IMR-90 (cell line): ENCODE measurements at regions not wholly inside any gene's neighbourhood (a gene's known extent, or its start where the extent isn't known, plus 50 kb on each side); places are given as distances from the start of the nearest gene placed in this dataset.

Source experiments
- CTCF ChIP-seq: conservative IDR thresholded peaks from 2 replicates; pipeline ENCODE4 v1.5.1; 2012; ENCODE audit warnings: mild to moderate bottlenecking, low read depth, low read length, improper control_type of control experiment
- MAZ ChIP-seq: IDR thresholded peaks from 2 replicates; pipeline ENCODE4 v1.6.1; 2012; ENCODE audit warnings: low read depth, mild to moderate bottlenecking, low read length, improper control_type of control experiment, moderate library complexity, borderline replicate concordance
- MXI1 ChIP-seq: IDR thresholded peaks from 2 replicates; pipeline ENCODE4 v1.6.1; 2012; ENCODE audit warnings: low read depth, mild to moderate bottlenecking, low read length, moderate library complexity, borderline replicate concordance
- POLR2A ChIP-seq: IDR thresholded peaks from 2 replicates; pipeline ENCODE4 v1.6.1; 2012; ENCODE audit warnings: mild to moderate bottlenecking, low read depth, low read length

GRCh38 chr2:176784633-176785200, 427.9 kb upstream of the HNRNPA3 start:
- no peak for TF ChIP-seq CTCF
- no peak for TF ChIP-seq MXI1
- no peak for TF ChIP-seq MAZ
- TF ChIP-seq POLR2A, result no peak
